ENCODE measurements at regions not wholly inside any gene's neighbourhood (a gene's known extent, or its start where the extent isn't known, plus 50 kb on each side); places are given as distances from the start of the nearest gene placed in this dataset.

DNA sequence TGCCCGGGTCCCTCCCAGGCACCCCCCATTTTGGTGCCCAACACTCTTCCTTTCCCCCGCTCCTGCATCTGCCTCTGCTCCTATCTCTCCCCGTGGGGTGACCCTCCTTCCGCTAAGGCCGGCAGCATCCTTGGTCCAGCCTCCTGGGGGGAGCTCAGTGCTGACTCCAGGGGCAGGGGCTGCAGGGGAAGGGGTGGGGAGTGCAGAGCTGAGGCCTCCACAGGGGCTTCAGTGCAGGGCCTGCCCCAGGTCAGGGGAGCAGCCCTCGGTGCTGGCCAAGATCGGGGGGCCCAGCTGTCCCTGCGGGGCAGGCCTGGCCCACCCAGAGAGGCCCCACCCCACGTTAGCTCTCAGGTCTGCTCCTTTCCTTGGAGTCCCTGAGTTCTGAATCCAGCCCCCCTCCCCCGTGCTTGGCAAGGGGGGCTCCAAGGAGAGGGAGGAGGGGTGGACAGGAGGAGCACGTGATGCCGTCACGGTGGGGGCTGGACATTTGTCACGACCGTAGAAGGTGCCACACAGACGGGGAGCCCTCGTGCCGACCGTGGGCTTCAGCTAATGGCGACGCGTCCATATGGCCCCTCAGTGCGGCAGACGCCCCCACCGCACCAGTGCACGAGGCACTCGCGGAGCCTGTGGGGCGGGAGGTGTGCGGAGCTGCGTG lies 63.5 kb upstream of the ADRA2C start:
- DNase-seq: no peak

DNA sequence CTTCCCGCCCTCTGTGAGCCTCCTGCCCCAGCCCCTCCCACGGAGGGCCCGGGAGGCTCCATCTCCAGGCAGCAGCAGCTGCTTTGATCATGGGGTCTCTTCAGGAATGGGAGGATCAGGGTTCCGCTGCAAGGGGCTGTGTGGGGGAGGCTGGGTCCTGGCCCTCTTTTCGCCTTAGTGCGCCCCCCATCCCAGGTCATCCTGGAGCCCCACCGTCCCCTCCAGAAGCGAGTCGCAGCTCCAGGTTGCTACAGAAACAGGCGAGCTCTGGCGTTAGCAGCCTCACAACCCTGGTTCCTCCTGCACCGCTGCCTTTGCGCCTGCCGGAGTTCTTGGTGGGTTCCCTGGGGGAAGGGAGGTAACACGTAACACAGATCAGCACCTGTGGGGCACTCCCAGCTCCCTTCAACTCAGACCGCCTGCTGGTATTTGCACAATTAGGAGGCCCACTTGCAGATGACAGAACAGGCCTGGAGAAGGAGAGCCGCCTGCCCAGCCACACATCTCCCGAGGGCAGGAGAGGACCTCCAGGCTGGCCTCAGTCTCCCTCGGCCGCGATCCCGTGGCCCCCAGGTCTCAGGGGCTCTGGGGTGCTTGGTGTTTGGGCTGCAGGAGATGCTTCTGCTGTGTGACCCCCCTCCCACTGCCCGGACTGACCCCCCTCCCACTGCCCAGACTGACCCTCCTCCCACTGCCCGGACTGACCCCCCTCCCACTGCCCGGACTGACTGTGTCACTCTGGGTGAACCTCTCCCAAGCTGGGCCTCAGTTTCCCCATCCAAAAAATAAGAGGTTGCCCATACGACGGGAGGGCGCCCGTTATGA lies 64.2 kb upstream of the ADRA2C start:
- intact Hi-C loops (cut with micrococcal nuclease): no loop called here
- H3K4me1 ChIP-seq: no peaks in the 10 kb centered on the region
- H3K4me3 ChIP-seq: no peak overlapping the region
- no peak overlapping the region for H3K27ac ChIP-seq (replicated peaks)
- H3K36me3 ChIP-seq: no peaks in the 10 kb centered on the region
- TF ChIP-seq, protein P1, sequence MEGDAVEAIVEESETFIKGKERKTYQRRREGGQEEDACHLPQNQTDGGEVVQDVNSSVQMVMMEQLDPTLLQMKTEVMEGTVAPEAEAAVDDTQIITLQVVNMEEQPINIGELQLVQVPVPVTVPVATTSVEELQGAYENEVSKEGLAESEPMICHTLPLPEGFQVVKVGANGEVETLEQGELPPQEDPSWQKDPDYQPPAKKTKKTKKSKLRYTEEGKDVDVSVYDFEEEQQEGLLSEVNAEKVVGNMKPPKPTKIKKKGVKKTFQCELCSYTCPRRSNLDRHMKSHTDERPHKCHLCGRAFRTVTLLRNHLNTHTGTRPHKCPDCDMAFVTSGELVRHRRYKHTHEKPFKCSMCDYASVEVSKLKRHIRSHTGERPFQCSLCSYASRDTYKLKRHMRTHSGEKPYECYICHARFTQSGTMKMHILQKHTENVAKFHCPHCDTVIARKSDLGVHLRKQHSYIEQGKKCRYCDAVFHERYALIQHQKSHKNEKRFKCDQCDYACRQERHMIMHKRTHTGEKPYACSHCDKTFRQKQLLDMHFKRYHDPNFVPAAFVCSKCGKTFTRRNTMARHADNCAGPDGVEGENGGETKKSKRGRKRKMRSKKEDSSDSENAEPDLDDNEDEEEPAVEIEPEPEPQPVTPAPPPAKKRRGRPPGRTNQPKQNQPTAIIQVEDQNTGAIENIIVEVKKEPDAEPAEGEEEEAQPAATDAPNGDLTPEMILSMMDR (IDR thresholded peaks at IDR 0.05; ENCODE audit: borderline replicate concordance): no peak
- DNase-seq: no peak
- H3K27me3 ChIP-seq (ENCODE audit: low read depth): peaks cover 97% of the 10 kb centered on the region
- H3K9me3 ChIP-seq (replicated peaks): peaks cover 16% of the 10 kb centered on the region

More for the DNA sequence above, 63.5 kb upstream of the ADRA2C start:
- Histone ChIP-seq H3K27me3 (ENCODE audit: low read depth) (peaks cover 96% of the 10 kb centered on the region), H3K4me1 (peaks cover 1% of the 10 kb centered on the region), H3K36me3 (no peaks in the 10 kb centered on the region), H3K9me3 (replicated peaks) (peaks cover 9% of the 10 kb centered on the region), H3K4me3 (no peak overlapping the region), H3K27ac (replicated peaks) (no peak overlapping the region)
- TF ChIP-seq, protein P1 (IDR thresholded peaks at IDR 0.05; ENCODE audit: borderline replicate concordance): no peak
- intact Hi-C loops (cut with micrococcal nuclease): no loop called here

DNA sequence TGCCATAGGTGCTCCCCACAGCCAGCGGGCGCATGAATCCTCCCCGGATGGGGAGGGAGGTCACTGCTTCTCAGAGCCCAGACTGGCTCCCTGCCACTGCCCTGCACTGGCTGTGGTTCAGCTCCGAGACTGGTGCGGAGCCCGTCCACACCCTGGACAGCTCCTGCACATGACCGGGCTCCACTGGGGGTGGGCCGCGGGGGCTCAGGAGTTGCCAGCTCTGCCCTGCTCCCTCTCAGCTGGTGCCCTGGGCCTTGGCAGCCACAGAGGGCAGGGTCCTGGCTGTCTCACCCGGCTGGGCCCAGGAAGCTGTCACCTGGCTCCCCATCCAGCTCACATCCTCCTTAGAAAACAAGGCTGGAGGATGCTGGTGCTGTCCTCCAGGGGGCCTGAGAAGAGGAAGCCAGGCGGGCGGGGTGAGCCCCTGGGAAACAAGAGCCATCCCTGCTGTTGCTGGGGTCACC lies 64.9 kb upstream of the ADRA2C start:
- no peaks in the 10 kb centered on the region for H3K36me3 ChIP-seq
- intact Hi-C loops (cut with micrococcal nuclease): no loop called here
- DNase-seq: no peak
- no peak overlapping the region for H3K4me3 ChIP-seq
- TF ChIP-seq, protein P1 (IDR thresholded peaks at IDR 0.05; ENCODE audit: borderline replicate concordance): no peak
- peaks cover 22% of the 10 kb centered on the region for H3K9me3 ChIP-seq (replicated peaks)
- H3K27ac ChIP-seq (replicated peaks): no peak overlapping the region
- peaks cover 98% of the 10 kb centered on the region for H3K27me3 ChIP-seq (ENCODE audit: low read depth)
- H3K4me1 ChIP-seq: no peaks in the 10 kb centered on the region

DNA sequence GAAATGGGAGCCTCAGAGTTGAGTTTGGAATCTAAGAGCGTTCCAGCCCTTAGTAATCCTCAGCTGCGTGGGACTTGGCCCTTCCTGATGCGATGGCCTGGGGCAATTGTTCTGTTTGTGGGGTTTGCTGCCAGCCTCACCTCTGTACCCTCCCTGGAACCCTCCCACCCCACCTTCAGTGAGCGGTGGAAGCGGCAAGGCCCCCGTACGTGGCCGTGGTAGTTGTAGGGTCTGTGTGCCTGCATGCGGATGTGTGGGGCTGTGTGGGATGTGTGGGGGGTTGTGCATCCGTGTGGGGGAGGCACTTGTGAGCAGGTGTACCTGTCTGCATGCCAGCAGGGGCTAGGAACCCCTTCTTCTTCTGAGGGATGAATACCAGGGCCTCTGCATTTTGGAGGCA lies 65.4 kb upstream of the ADRA2C start:
- H3K36me3 ChIP-seq: no peaks in the 10 kb centered on the region
- H3K27ac ChIP-seq (replicated peaks): no peak overlapping the region
- intact Hi-C loops (cut with micrococcal nuclease): no loop called here
- H3K4me1 ChIP-seq: no peaks in the 10 kb centered on the region
- no peak overlapping the region for H3K4me3 ChIP-seq
- DNase-seq: no peak
- H3K27me3 ChIP-seq (ENCODE audit: low read depth): peaks cover 98% of the 10 kb centered on the region
- peaks cover 28% of the 10 kb centered on the region for H3K9me3 ChIP-seq (replicated peaks)
- TF ChIP-seq, protein P1 (IDR thresholded peaks at IDR 0.05; ENCODE audit: borderline replicate concordance): no peak

DNA sequence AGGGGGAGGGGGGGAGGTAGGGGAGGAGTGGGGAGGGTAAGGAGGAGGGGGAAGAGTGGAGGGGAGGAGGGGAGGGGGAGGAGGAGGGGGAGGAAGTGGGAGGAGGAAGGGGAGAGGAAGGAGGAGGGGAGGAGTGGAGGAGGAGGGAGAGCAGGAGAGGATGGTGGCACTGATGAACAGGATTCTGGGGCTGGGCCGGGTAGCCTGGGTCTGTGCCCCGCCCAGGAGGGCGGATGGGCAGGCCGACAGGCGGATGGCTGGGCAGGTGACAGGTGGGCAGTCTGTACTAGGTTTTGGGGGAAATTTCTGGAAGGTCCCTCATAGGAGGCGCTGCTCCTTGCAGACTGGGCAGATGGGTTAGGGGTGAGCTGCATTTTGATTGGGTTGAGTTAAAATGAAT lies 66.0 kb upstream of the ADRA2C start:
- TF ChIP-seq, protein P1 (IDR thresholded peaks at IDR 0.05; ENCODE audit: borderline replicate concordance): no peak
- intact Hi-C loops (cut with micrococcal nuclease): no loop called here
- no peak overlapping the region for H3K27ac ChIP-seq (replicated peaks)
- no peak for DNase-seq
- H3K9me3 ChIP-seq (replicated peaks): peaks cover 33% of the 10 kb centered on the region
- H3K4me1 ChIP-seq: no peaks in the 10 kb centered on the region
- no peak overlapping the region for H3K4me3 ChIP-seq
- H3K27me3 ChIP-seq (ENCODE audit: low read depth): peaks cover 95% of the 10 kb centered on the region
- no peaks in the 10 kb centered on the region for H3K36me3 ChIP-seq
